T-helper 17 cell (primary cell): ENCODE measurements at regions not wholly inside any gene's neighbourhood (a gene's known extent, or its start where the extent isn't known, plus 50 kb on each side); places are given as distances from the start of the nearest gene placed in this dataset.

Source experiments
- ATAC-seq: fragments of 150-1000 bp; cut with Tn5 transposase; 2 replicates; pipeline ENCODE4 v1.10.0; 2021; ENCODE audit warnings: mild to moderate bottlenecking, moderate library complexity
- DNase-seq, 3 donors: peaks; one replicate each; pipeline versions ENCODE4 v3.0.0 to v3.0.0-alpha.2; 2020 to 2021
- H3K9me3 ChIP-seq: one replicate; pipeline ENCODE4 v1.7.0; 2013; ENCODE audit warnings: low read length, mild to moderate bottlenecking; ENCODE audit not compliant: control insufficient read depth, poor library complexity, severe bottlenecking
- H3K27ac Mint-ChIP-seq: one replicate; pipeline ENCODE4 v1.8.0; 2022; ENCODE audit warnings: mild to moderate bottlenecking, moderate library complexity, mixed read lengths
- H3K27me3 Mint-ChIP-seq: one replicate; pipeline ENCODE4 v1.8.0; 2022; ENCODE audit warnings: mixed read lengths
- H3K36me3 Mint-ChIP-seq: one replicate; pipeline ENCODE4 v1.8.0; 2022; ENCODE audit warnings: low read depth, mixed read lengths
- H3K4me1 Mint-ChIP-seq: one replicate; pipeline ENCODE4 v1.8.0; 2022; ENCODE audit warnings: mild to moderate bottlenecking, mixed read lengths
- H3K4me3 Mint-ChIP-seq: one replicate; pipeline ENCODE4 v1.8.0; 2022; ENCODE audit warnings: mild to moderate bottlenecking, moderate library complexity, mixed read lengths

- H3K4me3 Mint-ChIP-seq, result no peak overlapping the region
- peaks cover 10% of the 10 kb centered on the region for H3K27me3 Mint-ChIP-seq
- no peaks in the 10 kb centered on the region for H3K4me1 Mint-ChIP-seq
- no peaks in the 10 kb centered on the region for H3K36me3 Mint-ChIP-seq
- H3K9me3 ChIP-seq, result no peaks in the 10 kb centered on the region
- no peak overlapping the region for H3K27ac Mint-ChIP-seq
- no peak for DNase-seq
- ATAC-seq, result no peak
Measured at GRCh38 chr18:25764777-25765176, 325.6 kb downstream of the SS18 start.

DNA sequence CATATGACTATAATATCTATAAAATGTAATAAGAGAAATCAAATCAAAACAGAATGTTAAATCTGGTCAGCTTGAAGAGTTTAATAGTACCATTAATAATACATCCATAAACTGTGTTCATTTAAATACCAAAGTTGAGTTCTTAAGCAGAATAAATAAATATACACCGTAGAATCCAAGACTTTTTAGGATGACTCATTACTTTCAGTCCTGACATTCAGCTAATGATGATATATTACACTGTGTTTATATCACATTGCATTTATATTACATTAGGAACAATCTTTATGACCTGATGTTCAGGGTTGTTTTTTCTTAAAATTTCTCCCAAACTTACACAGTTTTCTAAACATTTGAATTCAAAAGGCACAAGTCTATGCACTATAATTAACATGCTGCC is 331.3 kb downstream of the SS18 start:
- Mint-ChIP-seq H3K4me3 (no peak overlapping the region), H3K27ac (no peak overlapping the region), H3K4me1 (no peaks in the 10 kb centered on the region), H3K27me3 (peaks cover 7% of the 10 kb centered on the region), H3K36me3 (no peaks in the 10 kb centered on the region)
- DNase-seq (no peak), ATAC-seq (no peak)
- no peaks in the 10 kb centered on the region for H3K9me3 ChIP-seq

DNA sequence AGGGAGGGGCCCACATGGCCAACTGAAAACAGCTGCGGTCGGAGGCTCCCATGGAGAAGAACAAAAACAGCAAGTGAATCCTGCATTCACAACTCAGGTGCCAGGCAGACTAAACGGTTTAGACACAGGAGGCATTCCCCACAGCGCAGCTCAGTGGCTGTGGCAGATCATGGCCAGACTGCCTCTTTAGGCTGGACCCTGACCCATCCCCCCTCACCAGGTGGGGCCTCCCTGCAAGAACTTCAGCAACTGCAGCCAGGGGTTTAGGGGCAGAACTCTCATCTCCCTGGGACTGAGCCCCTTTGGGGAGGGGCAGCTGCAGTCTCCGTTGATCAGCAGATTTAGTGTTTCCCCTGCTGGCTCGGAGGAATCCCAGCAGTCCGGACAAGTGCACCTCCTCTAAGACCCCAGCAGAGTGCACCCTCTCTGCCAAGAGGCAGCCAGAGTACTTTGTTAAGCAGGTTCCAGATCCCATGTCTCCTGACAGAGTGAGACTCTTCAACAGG is 346.7 kb downstream of the SS18 start:
- Mint-ChIP-seq H3K4me3 (no peak overlapping the region), H3K27me3 (no peaks in the 10 kb centered on the region), H3K36me3 (no peaks in the 10 kb centered on the region), H3K27ac (no peak overlapping the region), H3K4me1 (no peaks in the 10 kb centered on the region)
- no peak for DNase-seq
- ATAC-seq, result no peak
- no peaks in the 10 kb centered on the region for H3K9me3 ChIP-seq

DNA sequence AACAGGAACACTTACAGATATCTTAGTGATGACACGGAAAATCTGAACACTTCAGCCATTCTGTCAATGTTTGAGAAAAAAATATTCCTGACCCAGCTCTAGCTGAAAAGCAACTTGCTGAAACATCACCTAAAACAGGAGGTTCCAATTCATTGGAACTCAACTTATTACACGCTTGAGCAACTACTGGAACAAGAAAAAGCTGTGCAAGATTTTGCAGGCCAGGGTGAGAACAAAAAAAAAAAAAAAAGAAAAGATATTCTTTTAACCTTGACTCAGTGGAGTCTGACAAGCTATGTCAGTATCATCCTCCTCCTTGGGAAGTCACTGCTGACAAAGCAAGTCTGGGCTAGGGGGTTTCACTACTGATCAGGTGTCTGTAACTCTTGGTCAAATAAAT is 351.0 kb downstream of the SS18 start:
- DNase-seq (no peak), ATAC-seq (no peak)
- Mint-ChIP-seq H3K4me3 (no peak overlapping the region), H3K4me1 (no peaks in the 10 kb centered on the region), H3K27me3 (peaks cover 17% of the 10 kb centered on the region), H3K27ac (no peak overlapping the region), H3K36me3 (no peaks in the 10 kb centered on the region)
- no peaks in the 10 kb centered on the region for H3K9me3 ChIP-seq

DNA sequence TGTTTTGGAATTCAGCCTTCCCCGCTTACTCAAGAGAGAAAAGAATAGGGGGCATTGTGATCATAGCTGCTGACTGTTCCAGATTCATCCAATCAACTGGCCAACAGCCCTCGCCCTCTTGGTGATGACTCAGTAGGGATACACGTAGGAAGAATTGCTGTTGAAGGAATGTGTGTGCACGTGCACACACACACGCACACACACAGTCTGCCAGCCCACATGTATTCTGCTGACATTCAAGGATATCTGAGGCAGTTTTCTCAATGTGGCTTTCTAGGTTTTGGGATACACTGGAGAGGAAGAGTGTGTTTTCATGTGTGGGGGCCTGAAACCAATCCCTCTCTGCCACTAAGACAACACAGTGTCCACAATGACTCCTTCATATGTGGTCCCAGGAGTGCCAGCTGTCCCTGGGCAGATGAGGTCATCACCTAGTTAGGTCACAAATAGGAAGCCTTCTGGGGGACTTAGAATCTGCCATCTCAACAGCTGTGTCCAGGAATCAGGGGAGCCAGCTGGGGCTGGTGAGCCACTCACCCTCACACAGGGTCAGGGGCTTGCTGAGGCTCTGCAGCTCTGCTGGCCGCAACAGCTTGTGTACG is 352.6 kb downstream of the SS18 start:
- Mint-ChIP-seq H3K4me1 (no peaks in the 10 kb centered on the region), H3K27me3 (peaks cover 17% of the 10 kb centered on the region), H3K4me3 (no peak overlapping the region), H3K27ac (no peak overlapping the region), H3K36me3 (no peaks in the 10 kb centered on the region)
- no peak for ATAC-seq
- DNase-seq, result no peak
- H3K9me3 ChIP-seq, result no peaks in the 10 kb centered on the region

DNA sequence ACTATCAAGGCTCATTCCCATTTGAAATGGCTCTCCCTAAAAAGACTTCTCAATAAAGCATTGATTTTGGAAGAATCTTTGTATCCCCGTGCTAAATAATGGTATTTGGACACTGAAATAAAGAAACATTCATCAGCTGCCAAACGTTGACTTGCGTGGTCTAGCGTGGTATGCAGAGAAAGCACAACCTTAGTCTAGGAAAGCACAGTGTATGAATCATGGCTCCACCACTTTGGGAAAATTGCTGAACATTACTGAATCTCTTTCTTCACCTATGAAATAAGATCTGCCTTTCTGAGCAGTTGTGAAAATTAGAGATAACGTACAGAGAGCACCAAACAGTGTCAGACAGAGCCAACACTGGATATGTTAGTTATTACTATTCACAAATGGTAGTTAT is 353.9 kb downstream of the SS18 start:
- H3K27ac Mint-ChIP-seq, result no peak overlapping the region
- H3K36me3 Mint-ChIP-seq, result no peaks in the 10 kb centered on the region
- H3K9me3 ChIP-seq, result no peaks in the 10 kb centered on the region
- no peak for DNase-seq
- peaks cover 17% of the 10 kb centered on the region for H3K27me3 Mint-ChIP-seq
- no peaks in the 10 kb centered on the region for H3K4me1 Mint-ChIP-seq
- no peak for ATAC-seq
- H3K4me3 Mint-ChIP-seq, result no peak overlapping the region

- Mint-ChIP-seq H3K36me3 (no peaks in the 10 kb centered on the region), H3K27ac (no peak overlapping the region), H3K27me3 (peaks cover 17% of the 10 kb centered on the region), H3K4me1 (no peaks in the 10 kb centered on the region), H3K4me3 (no peak overlapping the region)
- no peak for ATAC-seq
- no peak for DNase-seq
- H3K9me3 ChIP-seq, result no peaks in the 10 kb centered on the region
Measured at GRCh38 chr18:25735459-25735858, 355.0 kb downstream of the SS18 start.

DNA sequence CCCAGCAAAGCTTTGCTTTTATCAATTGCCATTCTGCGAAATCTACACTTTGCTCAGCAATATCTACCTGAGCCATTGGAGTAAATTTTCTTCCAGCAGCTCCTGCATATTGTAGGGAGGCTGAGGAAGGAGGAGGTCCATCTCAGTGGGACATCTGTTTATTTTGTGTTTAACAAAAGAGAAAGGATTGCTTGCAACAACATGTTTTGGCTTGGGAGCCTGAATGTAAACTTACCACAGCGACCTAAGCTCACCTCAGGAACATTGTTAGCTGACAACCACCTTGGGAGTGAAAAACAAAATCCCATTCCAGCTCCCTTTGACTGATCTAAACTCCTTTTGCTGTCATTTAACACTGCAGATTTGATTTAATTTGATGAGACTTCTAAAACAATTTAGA is 356.1 kb downstream of the SS18 start:
- no peak overlapping the region for H3K4me3 Mint-ChIP-seq
- ATAC-seq, result no peak
- DNase-seq, result no peak
- peaks cover 17% of the 10 kb centered on the region for H3K27me3 Mint-ChIP-seq
- peaks cover 2% of the 10 kb centered on the region for H3K9me3 ChIP-seq
- H3K27ac Mint-ChIP-seq, result no peak overlapping the region
- no peaks in the 10 kb centered on the region for H3K4me1 Mint-ChIP-seq
- H3K36me3 Mint-ChIP-seq, result no peaks in the 10 kb centered on the region

DNA sequence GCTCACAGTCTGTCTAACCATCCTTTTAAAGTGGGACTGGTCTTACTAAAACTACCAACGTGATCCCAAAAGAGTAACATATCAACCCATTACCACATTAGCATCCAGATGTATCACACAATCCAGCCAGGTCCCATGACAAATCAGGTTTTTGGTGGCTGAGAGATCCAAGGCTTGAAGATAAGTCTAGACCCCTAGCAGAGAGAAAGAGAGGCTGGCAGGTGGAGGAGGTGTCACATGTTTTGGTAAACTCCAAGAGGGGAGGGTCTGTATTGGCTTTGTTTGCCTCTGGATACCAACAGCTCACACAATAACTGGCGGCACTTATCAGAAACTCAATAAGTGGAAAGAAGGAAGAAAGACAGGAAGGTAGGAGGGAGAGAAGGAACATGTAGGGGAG is 357.6 kb downstream of the SS18 start:
- H3K36me3 Mint-ChIP-seq, result no peaks in the 10 kb centered on the region
- H3K4me1 Mint-ChIP-seq, result no peaks in the 10 kb centered on the region
- no peak overlapping the region for H3K27ac Mint-ChIP-seq
- peaks cover 2% of the 10 kb centered on the region for H3K9me3 ChIP-seq
- ATAC-seq (no peak), DNase-seq (no peak)
- H3K27me3 Mint-ChIP-seq, result peaks cover 17% of the 10 kb centered on the region
- no peak overlapping the region for H3K4me3 Mint-ChIP-seq

GRCh38 chr18:25729072-25729471 is 361.3 kb downstream of the SS18 start:
- no peak overlapping the region for H3K4me3 Mint-ChIP-seq
- H3K27ac Mint-ChIP-seq, result no peak overlapping the region
- no peak for DNase-seq
- H3K27me3 Mint-ChIP-seq, result peaks cover 6% of the 10 kb centered on the region
- H3K4me1 Mint-ChIP-seq, result no peaks in the 10 kb centered on the region
- ATAC-seq, result no peak
- peaks cover 2% of the 10 kb centered on the region for H3K9me3 ChIP-seq
- H3K36me3 Mint-ChIP-seq, result no peaks in the 10 kb centered on the region

DNA sequence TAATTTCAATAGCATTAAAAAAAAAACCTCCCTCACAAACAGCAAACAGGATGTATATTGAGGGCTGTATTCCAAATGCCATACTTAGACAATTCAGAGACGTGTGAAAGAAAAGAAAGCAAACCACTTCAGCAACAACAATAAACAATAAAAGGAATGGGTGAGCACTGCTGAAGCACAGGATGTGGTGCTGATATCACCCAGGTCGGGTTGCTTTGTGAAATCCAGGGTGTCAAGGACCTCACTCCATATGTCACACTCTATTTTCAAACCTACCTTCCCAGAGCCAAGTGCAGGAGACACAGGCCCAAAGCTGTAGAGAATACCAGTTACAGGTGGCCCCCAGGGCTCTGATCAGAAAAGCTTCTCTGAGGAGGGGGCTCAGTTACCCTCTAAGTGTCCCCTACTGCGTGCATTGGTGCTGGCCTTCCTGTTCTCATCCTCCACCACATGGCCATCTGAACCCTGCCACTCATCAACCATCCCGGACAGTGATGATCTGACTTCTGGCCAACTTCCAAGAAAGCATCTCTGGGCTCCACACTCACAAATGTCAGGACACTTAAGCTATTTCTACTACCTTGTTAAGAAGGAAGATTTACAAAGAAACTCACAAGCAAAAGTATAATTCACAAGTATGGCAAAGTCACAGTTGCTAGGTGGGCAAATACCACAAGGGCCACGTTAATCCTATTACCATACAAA is 363.0 kb downstream of the SS18 start:
- Mint-ChIP-seq H3K36me3 (no peaks in the 10 kb centered on the region), H3K4me3 (no peak overlapping the region), H3K27me3 (peaks cover 6% of the 10 kb centered on the region), H3K27ac (no peak overlapping the region), H3K4me1 (no peaks in the 10 kb centered on the region)
- DNase-seq, result no peak
- no peak for ATAC-seq
- peaks cover 2% of the 10 kb centered on the region for H3K9me3 ChIP-seq

DNA sequence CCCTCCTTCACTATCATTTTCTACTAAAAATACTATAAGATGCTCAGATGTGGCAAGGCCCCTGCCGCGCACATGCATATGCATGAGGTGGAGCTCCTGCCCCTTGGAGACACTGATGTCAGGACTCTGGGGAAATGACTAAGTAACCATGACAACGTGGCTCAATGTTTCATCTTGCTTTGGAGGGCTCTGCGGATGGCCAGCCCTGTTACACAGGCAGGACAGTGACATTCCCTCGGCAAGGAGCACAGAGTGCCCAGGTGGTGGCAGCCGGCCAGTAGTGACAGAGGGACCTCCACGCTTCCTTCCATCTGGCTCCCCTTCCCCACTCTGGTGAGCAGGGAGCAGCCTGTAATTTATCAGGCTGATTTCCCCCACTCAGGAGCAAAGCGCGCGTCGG is 364.1 kb downstream of the SS18 start:
- no peak overlapping the region for H3K4me3 Mint-ChIP-seq

GRCh38 chr18:25725501-25725900 is 364.9 kb downstream of the SS18 start:
- H3K36me3 Mint-ChIP-seq, result no peaks in the 10 kb centered on the region
- H3K4me1 Mint-ChIP-seq, result no peaks in the 10 kb centered on the region
- no peak overlapping the region for H3K4me3 Mint-ChIP-seq
- no peak overlapping the region for H3K27ac Mint-ChIP-seq
- peaks cover 2% of the 10 kb centered on the region for H3K9me3 ChIP-seq
- ATAC-seq (no peak), DNase-seq (no peak)
- peaks cover 6% of the 10 kb centered on the region for H3K27me3 Mint-ChIP-seq

More for the DNA sequence above, 364.1 kb downstream of the SS18 start:
- peaks cover 2% of the 10 kb centered on the region for H3K9me3 ChIP-seq
- Mint-ChIP-seq H3K4me1 (no peaks in the 10 kb centered on the region), H3K27me3 (peaks cover 6% of the 10 kb centered on the region), H3K36me3 (no peaks in the 10 kb centered on the region), H3K27ac (no peak overlapping the region)
- no peak for DNase-seq
- no peak for ATAC-seq

DNA sequence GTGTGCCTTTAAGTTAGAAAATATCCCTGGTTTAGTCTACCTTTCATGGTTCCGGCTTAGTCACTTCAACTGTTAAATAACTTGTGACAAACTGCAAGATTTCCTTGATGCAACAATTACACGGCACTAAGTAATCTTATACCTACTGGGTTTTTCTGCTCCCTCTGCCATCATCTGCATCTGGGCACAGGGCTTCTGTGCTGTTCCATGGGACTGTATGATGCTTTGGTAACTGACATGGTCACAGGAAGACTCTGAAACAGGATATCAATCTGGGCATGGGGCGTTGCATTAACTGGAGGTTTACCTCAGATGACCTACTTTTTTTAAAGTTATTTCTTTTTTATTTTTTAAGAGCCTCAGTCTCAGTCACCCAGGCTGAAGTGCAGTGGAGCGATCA is 365.4 kb downstream of the SS18 start:
- Mint-ChIP-seq H3K36me3 (no peaks in the 10 kb centered on the region), H3K4me1 (no peaks in the 10 kb centered on the region), H3K4me3 (no peak overlapping the region), H3K27me3 (peaks cover 6% of the 10 kb centered on the region), H3K27ac (no peak overlapping the region)
- ATAC-seq, result no peak
- no peak for DNase-seq
- H3K9me3 ChIP-seq, result peaks cover 2% of the 10 kb centered on the region
